Mesodermal cell (in vitro differentiated cells): ENCODE measurements at regions not wholly inside any gene's neighbourhood (a gene's known extent, or its start where the extent isn't known, plus 50 kb on each side); places are given as distances from the start of the nearest gene placed in this dataset.
"Not testable (repeated sequence)": the region's sequence is repeated elsewhere in the genome, so short reads cannot be mapped to it uniquely, and the experiment has no call there.

ENCODE experiments used
- H3K27ac ChIP-seq: 2 replicates; pipeline ENCODE4 v1.7.0; 2013; ENCODE audit warnings: mild to moderate bottlenecking, low read depth, low read length, moderate library complexity; ENCODE audit not compliant: severe bottlenecking
- H3K36me3 ChIP-seq: 2 replicates; pipeline ENCODE4 v1.7.1; 2013; ENCODE audit warnings: mild to moderate bottlenecking, low read length, moderate library complexity; ENCODE audit not compliant: control insufficient read depth, insufficient read depth
- H3K4me1 ChIP-seq: one replicate; pipeline ENCODE4 v1.7.1; 2013; ENCODE audit warnings: mild to moderate bottlenecking, low read length; ENCODE audit not compliant: insufficient read depth, control insufficient read depth, poor library complexity, severe bottlenecking
- H3K4me3 ChIP-seq: 2 replicates; pipeline ENCODE4 v1.7.0; 2013; ENCODE audit warnings: low read length, control low read depth, mild to moderate bottlenecking; ENCODE audit not compliant: insufficient read depth, poor library complexity, severe bottlenecking; ENCODE audit errors: extremely low read depth
- H3K9me3 ChIP-seq: 2 replicates; pipeline ENCODE4 v1.7.1; 2013; ENCODE audit warnings: mild to moderate bottlenecking, low read length, moderate library complexity; ENCODE audit not compliant: control insufficient read depth
- WGBS, 2 experiments: methylation state at CpG; one replicate each; pipeline ENCODE4 v1.1.5; 2013; ENCODE audit warnings: missing lambda C conversion rate in 2 of 2; ENCODE audit not compliant: insufficient coverage in 2 of 2; 5-methylcytosine and 5-hydroxymethylcytosine counted together

DNA sequence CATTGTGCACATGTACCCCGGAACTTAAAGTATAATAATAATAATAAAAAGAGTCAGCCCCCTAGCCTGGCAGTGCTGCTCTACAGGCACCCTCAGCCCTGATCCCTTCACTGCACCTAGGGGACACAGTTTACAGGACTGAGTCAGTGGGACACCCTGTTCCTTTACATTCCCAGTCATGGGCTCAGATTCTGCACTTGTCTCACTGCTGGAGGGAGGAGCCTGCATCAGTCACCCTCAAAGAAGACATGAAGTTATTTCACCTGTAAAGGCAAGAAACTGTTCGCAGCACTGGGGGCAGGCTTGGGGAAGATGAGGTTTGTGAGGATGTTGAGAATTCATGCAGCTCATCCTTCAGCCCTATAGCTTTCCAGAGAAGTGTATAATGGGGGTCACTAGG lies 50.7 kb upstream of the VPREB1 start:
- no peak overlapping the region for H3K27ac ChIP-seq
- no peaks in the 10 kb centered on the region for H3K9me3 ChIP-seq
- WGBS, 2 experiments: 33% methylated on average over 1 of the region's 2 CpGs; no CpG with 5 or more reads in 1 of the 2 experiments
- no peak overlapping the region for H3K4me3 ChIP-seq
- H3K36me3 ChIP-seq: no peaks in the 10 kb centered on the region
- H3K4me1 ChIP-seq: no peaks in the 10 kb centered on the region

DNA sequence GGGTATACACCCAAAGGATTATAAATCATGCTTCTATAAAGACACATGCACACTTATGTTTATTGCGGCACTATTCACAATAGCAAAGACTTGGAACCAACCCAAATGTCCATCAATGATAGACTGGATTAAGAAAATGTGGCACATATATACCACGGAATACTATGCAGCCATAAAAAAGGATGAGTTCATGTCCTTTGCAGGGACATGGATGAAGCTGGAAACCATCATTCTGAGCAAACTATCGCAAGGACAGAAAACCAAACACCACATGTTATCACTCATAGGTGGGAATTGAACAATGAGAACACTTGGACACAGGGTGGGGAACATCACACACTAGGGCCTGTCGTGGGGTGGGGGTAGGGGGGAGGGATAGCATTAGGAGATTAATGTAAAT lies 51.1 kb upstream of the VPREB1 start:
- H3K27ac ChIP-seq, H3K4me1 ChIP-seq, H3K4me3 ChIP-seq, H3K36me3 ChIP-seq, H3K9me3 ChIP-seq: not testable (repeated sequence)
- no CpG with 5 or more reads among the region's 4 CpGs for WGBS, 2 experiments

DNA sequence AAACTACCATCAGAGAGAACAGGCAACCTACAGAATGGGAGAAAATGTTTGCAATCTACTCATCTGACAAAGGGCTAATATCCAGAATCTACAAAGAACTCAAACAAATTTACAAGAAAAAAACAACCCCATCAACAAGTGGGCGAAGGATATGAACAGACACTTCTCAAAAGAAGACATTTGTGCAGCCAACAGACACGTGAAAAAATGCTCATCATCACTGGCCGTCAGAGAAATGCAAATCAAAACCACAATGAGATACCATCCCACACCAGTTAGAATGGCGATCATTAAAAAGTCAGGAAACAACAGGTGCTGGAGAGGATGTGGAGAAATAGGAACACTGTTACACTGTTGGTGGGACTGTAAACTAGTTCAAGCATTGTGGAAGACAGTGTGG lies 51.6 kb upstream of the VPREB1 start:
- no CpG with 5 or more reads among the region's 4 CpGs for WGBS, 2 experiments
- not testable (repeated sequence) for H3K27ac ChIP-seq, H3K9me3 ChIP-seq, H3K36me3 ChIP-seq, H3K4me3 ChIP-seq, H3K4me1 ChIP-seq

GRCh38 chr22:22189796-22190195 lies 54.8 kb upstream of the VPREB1 start:
- H3K4me1 ChIP-seq, H3K36me3 ChIP-seq, H3K4me3 ChIP-seq, H3K27ac ChIP-seq, H3K9me3 ChIP-seq: not testable (repeated sequence)
- no CpG with 5 or more reads among the region's 4 CpGs for WGBS, 2 experiments

GRCh38 chr22:22187863-22188262 lies 56.7 kb upstream of the VPREB1 start:
- H3K9me3 ChIP-seq, H3K36me3 ChIP-seq, H3K27ac ChIP-seq, H3K4me3 ChIP-seq, H3K4me1 ChIP-seq: not testable (repeated sequence)
- 85 to 88% methylated on average over 6 to 7 of the region's 11 CpGs for WGBS, 2 experiments

GRCh38 chr22:22187299-22187698 lies 57.3 kb upstream of the VPREB1 start:
- no peaks in the 10 kb centered on the region for H3K36me3 ChIP-seq
- WGBS, 2 experiments: 0 to 48% methylated on average over 1 to 3 of the region's 3 CpGs
- no peak overlapping the region for H3K4me3 ChIP-seq
- no peaks in the 10 kb centered on the region for H3K4me1 ChIP-seq
- H3K27ac ChIP-seq: no peak overlapping the region
- no peaks in the 10 kb centered on the region for H3K9me3 ChIP-seq

DNA sequence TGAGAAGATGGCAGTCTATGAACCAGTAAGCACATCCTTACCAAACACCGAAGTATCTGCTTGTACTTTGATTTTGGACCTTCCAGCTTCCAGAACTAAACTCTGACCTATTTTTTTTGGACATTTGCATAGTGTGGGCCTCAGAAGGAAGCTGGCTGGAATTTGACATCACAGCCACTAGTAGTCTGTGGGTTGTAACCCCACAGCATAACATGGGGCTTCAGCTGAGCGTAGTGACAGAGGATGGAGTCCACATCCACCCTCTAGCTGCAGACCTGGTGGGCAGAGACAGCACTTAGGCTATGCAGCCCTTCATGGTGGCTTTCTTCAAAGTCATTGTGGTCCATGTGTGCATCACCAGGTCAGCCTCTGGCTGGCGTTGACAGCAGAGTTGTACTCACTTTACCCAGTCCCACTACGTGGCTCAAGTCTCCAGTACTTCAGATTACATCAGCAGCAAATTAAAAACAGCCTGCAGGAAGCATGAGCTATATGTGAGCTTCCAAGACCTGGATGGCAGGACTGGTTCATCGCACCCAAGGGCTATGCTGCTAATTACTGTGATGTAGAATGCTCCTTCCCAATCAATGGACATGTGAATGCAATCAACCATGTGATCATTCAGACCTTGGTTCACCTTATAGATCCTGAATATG lies 58.6 kb upstream of the VPREB1 start:
- Histone ChIP-seq H3K27ac (no peak overlapping the region), H3K9me3 (no peaks in the 10 kb centered on the region), H3K36me3 (no peaks in the 10 kb centered on the region), H3K4me3 (no peak overlapping the region), H3K4me1 (no peaks in the 10 kb centered on the region)
- 65 to 67% methylated on average over 3 to 4 of the region's 5 CpGs for WGBS, 2 experiments

DNA sequence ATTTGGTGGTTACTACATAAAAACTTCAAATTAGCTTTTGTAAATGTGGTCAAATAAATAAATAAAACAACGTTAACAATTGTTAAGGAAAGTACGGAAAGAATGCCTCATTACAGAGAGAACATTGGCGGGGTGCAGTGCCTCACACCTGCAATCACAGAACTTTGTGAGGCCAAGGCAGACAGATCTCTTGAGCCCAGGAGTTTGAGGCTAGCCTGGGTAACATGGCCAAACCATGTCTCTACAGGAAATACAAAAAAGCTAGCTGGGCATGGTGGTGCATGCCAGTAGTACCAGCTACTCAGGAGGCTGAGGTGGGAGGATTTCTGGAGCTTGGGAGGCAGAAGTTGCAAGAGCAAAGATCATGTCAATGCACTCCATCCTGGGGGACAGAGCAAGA lies 59.4 kb upstream of the VPREB1 start:
- WGBS, 2 experiments: 55 to 89% methylated on average over 2 of the region's 3 CpGs

GRCh38 chr22:22184277-22184807 lies 60.2 kb upstream of the VPREB1 start:
- Histone ChIP-seq H3K9me3 (no peaks in the 10 kb centered on the region), H3K4me3 (no peak overlapping the region), H3K4me1 (no peaks in the 10 kb centered on the region), H3K27ac (no peak overlapping the region), H3K36me3 (no peaks in the 10 kb centered on the region)
- WGBS, 2 experiments: 61 to 71% methylated on average over 4 of the region's 6 CpGs

More for the DNA sequence above, 59.4 kb upstream of the VPREB1 start:
- Histone ChIP-seq H3K4me1 (no peaks in the 10 kb centered on the region), H3K4me3 (no peak overlapping the region), H3K27ac (no peak overlapping the region), H3K36me3 (no peaks in the 10 kb centered on the region), H3K9me3 (no peaks in the 10 kb centered on the region)

DNA sequence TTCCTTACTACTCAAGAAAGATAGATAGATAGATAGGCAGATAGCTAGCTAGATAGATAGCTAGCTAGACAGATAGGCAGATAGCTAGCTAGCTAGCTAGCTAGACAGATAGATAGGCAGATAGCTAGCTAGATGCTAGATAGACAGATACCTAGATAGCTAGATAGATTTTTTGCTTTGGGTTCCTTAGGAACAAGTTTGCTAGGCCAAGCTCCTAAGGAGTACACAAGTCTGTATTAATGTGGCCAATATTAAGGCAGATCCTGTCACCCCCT lies 61.7 kb upstream of the VPREB1 start:
- Histone ChIP-seq H3K4me1 (peaks cover 5% of the 10 kb centered on the region), H3K36me3 (no peaks in the 10 kb centered on the region), H3K4me3 (no peak overlapping the region), H3K9me3 (no peaks in the 10 kb centered on the region), H3K27ac (no peak overlapping the region)

DNA sequence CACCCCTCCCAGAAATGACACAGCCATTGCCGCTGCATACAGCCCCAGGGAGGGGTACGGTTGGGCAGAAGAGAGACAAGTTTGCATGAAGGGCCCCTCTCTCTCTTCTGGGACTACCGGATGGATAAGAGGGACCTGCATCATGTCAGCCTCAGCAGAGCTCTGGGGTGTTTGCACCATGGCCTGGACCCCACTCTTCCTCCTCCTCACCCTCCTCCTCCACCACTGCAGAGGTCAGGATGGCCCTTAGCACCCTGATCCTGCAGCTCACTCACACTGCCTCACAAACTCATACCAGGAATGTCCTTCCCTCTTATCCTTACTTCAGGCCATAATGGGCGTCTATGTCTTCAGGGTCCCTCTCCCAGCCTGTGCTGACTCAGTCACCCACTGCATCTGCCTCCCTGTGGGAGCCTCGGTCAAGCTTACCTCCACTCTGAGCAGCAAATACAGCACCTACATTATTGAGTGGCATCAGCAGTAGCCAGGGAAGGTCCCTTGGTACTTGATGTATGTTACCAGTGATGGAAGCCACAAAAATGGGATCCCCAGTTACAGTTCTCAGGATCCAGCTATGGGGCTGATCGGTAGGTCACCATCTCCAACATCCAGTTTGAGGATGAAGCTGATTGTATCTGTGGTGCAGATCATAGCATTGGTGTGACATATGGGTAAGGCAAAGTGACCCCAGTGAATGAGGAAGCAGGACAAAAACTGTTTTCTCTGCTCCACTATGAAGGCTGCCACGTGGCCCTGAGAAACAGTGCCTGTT lies 62.2 kb upstream of the VPREB1 start:
- H3K4me3 ChIP-seq: no peak overlapping the region
- H3K36me3 ChIP-seq: no peaks in the 10 kb centered on the region
- H3K27ac ChIP-seq: no peak overlapping the region
- WGBS, 2 experiments: 85 to 91% methylated on average over 3 to 5 of the region's 7 CpGs
- peaks cover 5% of the 10 kb centered on the region for H3K4me1 ChIP-seq
- H3K9me3 ChIP-seq: no peaks in the 10 kb centered on the region
